Mesendoderm (in vitro differentiated cells): ENCODE measurements at regions not wholly inside any gene's neighbourhood (a gene's known extent, or its start where the extent isn't known, plus 50 kb on each side); places are given as distances from the start of the nearest gene placed in this dataset.
"Not testable (repeated sequence)": the region's sequence is repeated elsewhere in the genome, so short reads cannot be mapped to it uniquely, and the experiment has no call there.

ENCODE experiments used
- DNase-seq: peaks from one replicate; pipeline ENCODE4 v3.0.0; 2013
- H2AK5ac ChIP-seq: 2 replicates; pipeline ENCODE4 v1.6.1; 2013; ENCODE audit warnings: low read length, inconsistent platforms
- H2BK120ac ChIP-seq: 2 replicates; pipeline ENCODE4 v1.6.1; 2013; ENCODE audit warnings: low read depth, mild to moderate bottlenecking, low read length, moderate library complexity, mixed read lengths
- H2BK15ac ChIP-seq: replicated peaks from 2 replicates; pipeline ENCODE4 v1.6.1; 2013; ENCODE audit warnings: low read depth, mild to moderate bottlenecking, moderate library complexity
- H2BK5ac ChIP-seq: 2 replicates; pipeline ENCODE4 v1.6.1; 2013; ENCODE audit warnings: low read length, inconsistent platforms
- H3K18ac ChIP-seq: 2 replicates; pipeline ENCODE4 v1.6.1; 2013; ENCODE audit warnings: mild to moderate bottlenecking, low read length, mixed read lengths
- H3K23ac ChIP-seq: one replicate; pipeline ENCODE4 v1.6.1; 2013; ENCODE audit warnings: low read length
- H3K27ac ChIP-seq: 2 replicates; pipeline ENCODE4 v1.5.1; 2013; ENCODE audit warnings: low read depth, mild to moderate bottlenecking, inconsistent platforms, low read length, moderate library complexity
- H3K27me3 ChIP-seq: 2 replicates; pipeline ENCODE4 v1.6.1; 2013; ENCODE audit warnings: low read length, control low read depth, mild to moderate bottlenecking, inconsistent platforms; ENCODE audit not compliant: insufficient read depth, poor library complexity
- H3K36me3 ChIP-seq: 2 replicates; pipeline ENCODE4 v1.6.1; 2013; ENCODE audit warnings: low read length, inconsistent platforms; ENCODE audit not compliant: control insufficient read depth, insufficient read depth
- H3K4ac ChIP-seq: one replicate; pipeline ENCODE4 v1.6.1; 2013; ENCODE audit warnings: low read depth, mild to moderate bottlenecking, low read length, moderate library complexity
- H3K4me1 ChIP-seq: 2 replicates; pipeline ENCODE4 v1.6.1; 2013; ENCODE audit warnings: low read depth, low read length, inconsistent platforms; ENCODE audit not compliant: control insufficient read depth
- H3K4me2 ChIP-seq: 2 replicates; pipeline ENCODE4 v1.6.1; 2013; ENCODE audit warnings: low read length
- H3K4me3 ChIP-seq: 2 replicates; pipeline ENCODE4 v1.5.1; 2013; ENCODE audit warnings: mild to moderate bottlenecking, low read length
- H3K56ac ChIP-seq: one replicate; pipeline ENCODE4 v1.6.1; 2013; ENCODE audit warnings: low read length
- H3K79me1 ChIP-seq: 2 replicates; pipeline ENCODE4 v1.6.1; 2013; ENCODE audit warnings: low read length, inconsistent platforms
- H3K79me2 ChIP-seq: 2 replicates; pipeline ENCODE4 v1.6.1; 2013; ENCODE audit warnings: mild to moderate bottlenecking, low read length; ENCODE audit not compliant: control insufficient read depth, insufficient read depth
- H3K9ac ChIP-seq: 2 replicates; pipeline ENCODE4 v1.6.1; 2013; ENCODE audit warnings: low read length, inconsistent platforms
- H4K5ac ChIP-seq: one replicate; pipeline ENCODE4 v1.6.1; 2013; ENCODE audit warnings: low read length
- H4K8ac ChIP-seq: one replicate; pipeline ENCODE4 v1.6.1; 2013; ENCODE audit warnings: low read depth, mild to moderate bottlenecking, control low read depth, low read length, moderate library complexity
- WGBS: extraction: QIAGEN DNeasy Blood & Tissue Kit; methylation state at CpG from one replicate; pipeline ENCODE4 v1.1.7; 2013; ENCODE audit warnings: low lambda C conversion rate, missing lambda C conversion rate; ENCODE audit not compliant: insufficient coverage; ENCODE audit errors: extremely low coverage; 5-methylcytosine and 5-hydroxymethylcytosine counted together

DNA sequence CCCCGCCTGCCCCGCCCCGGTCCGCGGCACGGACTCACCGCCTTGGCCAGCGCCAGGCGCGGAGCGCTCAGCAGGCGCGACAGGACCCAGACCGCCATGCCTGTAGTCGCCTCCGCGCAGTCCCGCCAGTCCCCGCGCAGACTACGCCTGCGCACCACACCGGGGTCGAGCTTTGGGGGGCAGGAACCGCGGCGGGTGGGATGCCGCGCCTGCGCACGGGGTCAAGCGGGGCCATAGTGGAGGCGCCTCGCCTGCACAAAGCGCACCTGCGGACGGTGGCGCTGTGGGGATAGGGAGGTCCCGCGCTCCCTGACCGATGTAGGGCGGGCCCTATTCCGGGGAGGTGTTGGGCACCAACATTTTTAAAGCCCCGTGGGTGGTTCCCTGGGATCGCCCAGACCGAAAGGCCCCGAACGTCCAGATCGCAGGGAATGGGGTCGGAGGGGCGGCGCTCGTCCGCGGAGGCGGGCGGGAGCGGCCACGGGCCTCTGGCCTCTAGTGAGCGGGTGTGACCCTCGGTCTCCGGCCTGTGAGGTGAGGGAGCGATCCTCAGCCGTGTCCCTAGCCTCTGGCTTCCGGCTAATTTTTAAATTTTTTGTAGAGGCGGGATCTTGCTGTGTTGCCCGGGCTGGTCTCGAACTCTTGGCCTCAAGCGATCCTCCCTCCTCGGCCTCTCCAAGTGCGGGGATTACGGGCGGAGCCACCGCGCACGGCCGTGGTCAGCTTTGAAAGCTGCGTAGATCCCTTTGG lies 70.8 kb upstream of the LPCAT1 start:
- Histone ChIP-seq H4K5ac (no peak overlapping the region), H3K4ac (no peak overlapping the region), H3K4me1 (no peaks in the 10 kb centered on the region), H3K23ac (no peak overlapping the region), H2BK120ac (no peak overlapping the region), H3K18ac (peak overlapping the region; percentile 91), H3K56ac (peak overlapping the region; percentile 91), H2BK5ac (no peak overlapping the region), H4K8ac (no peak overlapping the region), H3K4me2 (peak overlapping the region; percentile 56), H2BK15ac (no peak overlapping the region), H3K36me3 (no peaks in the 10 kb centered on the region), H3K27ac (peak overlapping the region; percentile 23), H3K9ac (peak overlapping the region; percentile 78), H3K79me2 (no peaks in the 10 kb centered on the region), H2AK5ac (no peak overlapping the region), H3K27me3 (no peaks in the 10 kb centered on the region), H3K4me3 (peak overlapping the region; percentile 28), H3K79me1 (no peaks in the 10 kb centered on the region)
- no CpG with 5 or more reads among the region's 78 CpGs for WGBS
- DNase-seq = peak; percentile 94

DNA sequence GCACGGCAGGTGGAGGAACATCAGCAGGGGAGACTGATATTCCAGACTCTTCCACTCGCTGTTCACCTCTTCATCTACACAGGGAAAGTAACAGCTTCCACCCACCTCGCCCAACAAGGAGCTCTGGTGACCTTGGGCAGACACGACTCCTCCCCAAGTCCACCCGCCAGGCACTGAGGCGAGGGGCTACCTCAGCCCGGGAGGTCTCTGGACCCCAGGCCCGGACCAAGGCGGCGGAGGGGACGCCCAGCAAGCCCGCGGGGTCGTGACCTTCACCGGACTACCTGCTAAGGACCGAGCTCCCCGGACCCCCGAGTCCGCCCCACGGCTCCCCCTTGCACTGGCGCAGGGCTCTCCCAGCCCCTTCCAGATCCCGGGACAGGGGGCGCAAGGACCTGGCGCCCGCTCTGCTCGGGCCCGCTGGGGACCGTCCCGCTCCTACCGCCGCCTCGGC lies 70.2 kb upstream of the LPCAT1 start:
- Histone ChIP-seq H3K9ac (peak overlapping the region; percentile 78), H3K36me3 (no peaks in the 10 kb centered on the region), H2BK5ac (no peak overlapping the region), H3K18ac (peak overlapping the region; percentile 70), H3K79me2 (no peaks in the 10 kb centered on the region), H3K79me1 (no peaks in the 10 kb centered on the region), H3K4me1 (no peaks in the 10 kb centered on the region), H4K5ac (no peak overlapping the region), H2BK15ac (no peak overlapping the region), H3K4me3 (peak overlapping the region; percentile 28), H4K8ac (no peak overlapping the region), H3K23ac (peak overlapping the region; percentile 15), H3K56ac (peak overlapping the region; percentile 91), H3K27ac (no peak overlapping the region), H3K4me2 (peak overlapping the region; percentile 55), H3K27me3 (no peaks in the 10 kb centered on the region), H3K4ac (no peak overlapping the region), H2AK5ac (no peak overlapping the region), H2BK120ac (no peak overlapping the region)
- peak; percentile 9 for DNase-seq
- no CpG with 5 or more reads among the region's 32 CpGs for WGBS

DNA sequence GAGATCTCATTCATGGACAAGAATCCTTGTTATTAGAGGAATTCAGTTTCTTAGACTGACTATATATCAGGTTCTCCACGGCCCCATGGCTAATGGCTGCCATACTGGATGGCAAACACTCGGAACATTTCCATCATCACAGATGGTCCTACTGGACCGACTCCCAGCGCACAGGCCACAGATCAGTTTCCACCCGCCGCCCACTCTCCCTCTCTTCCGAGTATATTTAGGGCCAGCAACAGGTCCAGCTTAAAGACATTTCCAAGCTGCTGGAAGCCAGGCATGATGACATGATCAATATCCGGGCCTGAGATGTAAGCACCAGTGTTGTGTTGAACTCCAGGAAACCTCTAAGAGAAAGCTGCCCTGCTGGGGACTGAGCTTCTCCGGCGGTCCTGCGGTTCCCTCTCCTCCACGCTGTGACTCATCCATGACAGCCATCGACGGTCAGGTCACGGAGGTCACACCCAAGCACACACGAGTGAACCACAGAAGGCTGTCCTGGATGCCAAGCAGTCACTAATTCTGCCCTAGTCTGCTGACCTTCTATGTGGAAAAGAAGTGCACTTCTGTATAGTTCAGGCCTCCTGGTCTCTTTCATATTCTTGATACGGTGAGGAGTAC lies 64.4 kb upstream of the LPCAT1 start:
- H2BK15ac ChIP-seq, H3K4me1 ChIP-seq, H3K18ac ChIP-seq, H3K27me3 ChIP-seq, H3K9ac ChIP-seq, DNase-seq, H3K4me3 ChIP-seq, H3K79me1 ChIP-seq, H3K79me2 ChIP-seq, H2AK5ac ChIP-seq, H3K23ac ChIP-seq, H3K4ac ChIP-seq, H3K36me3 ChIP-seq, H3K56ac ChIP-seq, H2BK5ac ChIP-seq, H3K4me2 ChIP-seq, H4K5ac ChIP-seq, H3K27ac ChIP-seq, H4K8ac ChIP-seq, H2BK120ac ChIP-seq: not testable (repeated sequence)
- WGBS = no CpG with 5 or more reads among the region's 17 CpGs

DNA sequence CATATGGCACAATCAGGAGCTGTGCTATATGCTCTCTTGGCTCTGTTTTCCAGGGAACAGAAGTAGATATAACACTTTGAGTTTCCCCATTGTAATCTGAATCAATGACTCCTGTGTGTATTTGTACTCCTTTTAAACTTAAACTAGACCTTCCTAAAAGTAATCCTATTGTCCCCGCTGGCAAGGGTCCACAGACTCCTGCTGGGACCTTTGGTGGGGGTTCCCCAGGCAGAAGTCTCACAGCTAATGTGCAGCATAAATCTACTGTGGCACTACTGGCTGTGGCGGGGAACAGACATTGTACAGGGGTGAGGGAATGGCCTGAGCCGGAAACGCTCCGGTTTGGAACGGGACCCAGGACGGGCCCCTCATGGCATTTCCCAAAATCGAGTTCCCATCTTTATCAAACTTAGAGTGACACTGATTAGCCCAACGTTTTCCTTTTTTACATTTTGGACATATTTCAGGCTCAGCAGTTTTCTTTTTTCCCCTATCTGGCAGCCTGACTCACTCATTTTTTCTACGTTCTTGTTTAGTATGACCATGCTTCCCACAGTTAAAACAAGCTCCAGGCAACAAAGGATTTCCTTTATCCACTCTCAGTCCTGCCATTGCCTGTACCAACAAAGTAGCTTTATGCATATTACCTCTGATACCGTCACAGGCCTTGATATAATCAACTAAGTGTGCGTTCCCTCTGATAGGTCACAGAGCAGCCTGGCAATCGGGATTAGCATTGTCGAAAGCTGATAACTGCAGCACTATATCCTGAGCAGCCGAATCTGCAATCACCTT lies 59.5 kb upstream of the LPCAT1 start:
- not testable (repeated sequence) for H3K18ac ChIP-seq, H3K36me3 ChIP-seq, H2AK5ac ChIP-seq, H3K27ac ChIP-seq, H4K8ac ChIP-seq, H3K27me3 ChIP-seq, H3K79me2 ChIP-seq, H3K4me2 ChIP-seq, H4K5ac ChIP-seq, H2BK120ac ChIP-seq, H2BK5ac ChIP-seq, DNase-seq, H3K4me3 ChIP-seq, H3K79me1 ChIP-seq, H3K4me1 ChIP-seq, H3K9ac ChIP-seq, H3K56ac ChIP-seq, H3K4ac ChIP-seq, H2BK15ac ChIP-seq, H3K23ac ChIP-seq
- WGBS = no CpG with 5 or more reads among the region's 15 CpGs

- H4K8ac ChIP-seq, H4K5ac ChIP-seq, H3K18ac ChIP-seq, H3K4me3 ChIP-seq, H2BK15ac ChIP-seq, DNase-seq, H2AK5ac ChIP-seq, H3K56ac ChIP-seq, H3K9ac ChIP-seq, H2BK120ac ChIP-seq, H3K79me1 ChIP-seq, H3K4ac ChIP-seq, H3K27me3 ChIP-seq, H3K79me2 ChIP-seq, H3K27ac ChIP-seq, H3K4me2 ChIP-seq, H3K4me1 ChIP-seq, H3K36me3 ChIP-seq, H2BK5ac ChIP-seq, H3K23ac ChIP-seq: not testable (repeated sequence)
- WGBS = no CpG with 5 or more reads among the region's 5 CpGs
These were observed 55.6 kb upstream of the LPCAT1 start for GRCh38 chr5:1579389-1579788.
